NK-92 treated with Interleukin-12 subunit alpha and Interleukin-12 subunit beta, amount 100 ng/mL, for 24 hours (cell line): ENCODE measurements at regions not wholly inside any gene's neighbourhood (a gene's known extent, or its start where the extent isn't known, plus 50 kb on each side); places are given as distances from the start of the nearest gene placed in this dataset.
"Not testable (repeated sequence)": the region's sequence is repeated elsewhere in the genome, so short reads cannot be mapped to it uniquely, and the experiment has no call there.

Source experiments
- DNase-seq: peaks from one replicate; lab custom pipeline; 2025; lab: John Stamatoyannopoulos, UW

DNA sequence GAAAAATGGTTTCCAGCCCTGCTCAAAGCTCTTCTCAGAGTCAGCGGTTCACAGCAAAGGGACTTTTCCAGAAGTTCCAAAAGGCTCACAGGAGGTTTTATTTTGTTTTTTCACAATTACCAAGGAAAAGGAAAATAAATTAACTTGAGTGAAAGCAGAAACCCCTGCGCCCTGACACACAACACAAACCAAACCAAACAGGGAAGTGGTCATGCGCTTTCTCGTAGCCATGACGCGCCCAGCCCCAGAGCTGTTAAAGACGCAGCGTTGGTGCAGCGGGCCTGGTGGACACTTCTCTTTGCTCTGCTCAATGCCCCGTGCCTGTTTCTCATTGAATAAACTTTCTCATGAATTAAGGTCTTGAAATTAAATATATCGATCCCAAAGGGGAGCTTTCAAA is 134.4 kb upstream of the LYZL2 start:
- DNase-seq, result no peak

DNA sequence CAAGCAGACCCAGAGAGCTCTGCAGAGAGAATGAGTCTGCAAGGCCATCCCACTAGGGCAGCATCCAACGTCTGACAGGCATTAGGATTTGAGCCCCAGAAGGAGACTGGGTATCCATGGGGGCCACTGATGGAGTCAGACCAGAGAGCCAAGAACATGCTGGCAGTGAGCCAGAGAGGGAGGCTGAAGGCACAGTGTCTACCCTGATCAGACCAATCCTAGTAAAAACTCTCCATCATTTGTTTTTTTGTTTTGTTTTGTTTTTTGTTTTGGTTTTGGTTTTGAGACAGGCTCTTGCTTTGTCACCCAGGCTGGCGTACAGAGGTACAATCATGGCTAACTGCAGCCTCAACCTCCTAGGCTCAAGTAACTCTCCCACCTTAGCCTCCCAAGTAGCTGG is 133.1 kb upstream of the LYZL2 start:
- DNase-seq, result no peak

DNA sequence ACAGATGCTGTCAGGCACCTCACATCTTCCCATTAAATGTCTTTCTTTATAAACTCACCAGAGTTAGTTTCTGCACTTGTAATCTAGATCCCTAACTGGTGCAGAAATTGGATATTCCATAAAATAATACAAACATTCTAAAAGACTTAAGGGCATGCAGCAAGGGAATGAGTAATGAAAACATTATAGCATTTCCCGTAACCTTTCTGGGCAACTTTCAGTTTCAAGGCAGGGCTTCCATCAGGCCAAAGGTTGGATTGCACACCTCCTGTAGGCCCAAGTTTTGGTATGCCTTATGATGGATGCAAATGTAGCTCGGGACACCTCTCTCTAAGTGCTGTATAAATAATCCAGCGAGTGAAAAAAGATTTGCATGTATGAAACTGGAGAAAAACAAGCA is 129.9 kb upstream of the LYZL2 start:
- no peak for DNase-seq

- DNase-seq, result no peak
These were observed 128.8 kb upstream of the LYZL2 start for GRCh38 chr10:30758338-30758737.

GRCh38 chr10:30756896-30757295 is 127.3 kb upstream of the LYZL2 start:
- DNase-seq, result no peak

DNA sequence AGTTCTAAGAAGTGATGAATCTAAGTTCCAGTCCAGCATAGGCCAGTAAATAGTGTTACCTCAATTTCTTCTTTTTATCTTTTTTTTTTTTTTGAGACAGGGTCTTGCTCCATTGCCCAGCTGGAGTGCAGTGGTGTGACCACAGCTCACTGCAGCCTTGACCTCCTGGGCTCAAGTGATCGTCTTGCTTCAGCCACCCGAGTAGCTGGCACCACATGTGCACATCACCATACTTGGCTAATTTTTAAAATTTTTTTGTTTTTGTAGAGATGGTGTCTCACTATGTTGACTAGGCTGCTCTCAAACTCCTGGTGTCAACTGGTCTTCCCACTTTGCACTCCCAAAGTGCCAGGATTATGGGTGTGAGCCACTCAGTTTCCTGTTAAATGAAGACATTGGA is 126.6 kb upstream of the LYZL2 start:
- DNase-seq, result no peak

GRCh38 chr10:30755441-30755953 is 125.9 kb upstream of the LYZL2 start:
- DNase-seq, result no peak

DNA sequence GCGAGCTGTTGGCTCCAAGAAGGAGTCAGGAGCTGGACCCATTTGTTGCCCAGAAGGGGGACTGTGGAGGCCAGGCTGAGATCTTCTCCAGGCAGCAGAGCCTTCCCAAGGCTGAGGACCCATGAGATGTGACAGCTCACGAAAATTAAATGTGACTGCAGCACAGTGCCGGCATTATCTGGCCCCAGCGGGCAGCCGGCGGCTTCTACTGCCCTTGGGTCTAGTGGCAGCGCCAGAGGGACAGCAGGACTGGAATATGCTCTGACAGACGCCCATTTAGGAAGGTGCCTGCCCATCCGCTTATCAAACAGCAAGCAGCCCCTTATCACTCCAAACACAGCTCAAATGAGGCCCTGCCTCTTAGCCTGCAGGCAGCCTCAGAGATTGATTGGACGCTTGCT is 122.9 kb upstream of the LYZL2 start:
- no peak for DNase-seq

GRCh38 chr10:30751678-30752331 is 122.3 kb upstream of the LYZL2 start:
- DNase-seq, result peak; percentile 11

DNA sequence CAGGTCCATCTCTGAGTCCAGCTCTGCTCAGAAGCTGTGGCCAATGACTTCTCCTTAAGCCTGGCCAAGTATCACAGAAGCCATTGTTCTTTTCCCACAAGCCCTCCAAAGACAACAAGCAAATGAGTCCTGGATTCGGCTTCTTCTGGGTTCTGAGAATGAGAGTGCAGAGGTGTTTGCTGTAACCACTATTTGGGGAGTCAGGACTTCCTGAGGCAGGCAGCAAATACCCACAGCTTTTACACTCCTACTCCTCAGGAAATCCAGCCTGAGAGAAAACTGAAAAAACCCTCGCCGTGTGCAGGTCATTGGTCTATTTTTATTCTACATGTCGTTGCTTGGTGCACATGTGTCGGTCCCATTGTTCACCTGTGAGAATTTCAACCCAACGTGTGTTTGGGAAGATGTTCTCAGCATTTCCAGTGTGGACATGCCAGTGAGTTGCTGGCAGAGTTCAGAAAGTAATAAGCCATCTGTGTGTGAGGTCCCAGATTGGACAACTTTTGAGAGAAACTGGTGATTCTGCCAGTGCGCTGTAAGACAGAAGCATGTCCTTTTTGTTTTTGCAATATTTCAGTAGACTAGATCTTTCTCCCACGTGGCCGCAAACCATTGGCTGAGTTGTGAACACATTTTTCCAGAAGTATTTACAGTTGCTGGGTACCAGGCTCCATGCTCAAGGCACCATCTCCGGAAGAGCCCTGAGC is 121.6 kb upstream of the LYZL2 start:
- no peak for DNase-seq

GRCh38 chr10:30749385-30749784 is 119.8 kb upstream of the LYZL2 start:
- no peak for DNase-seq

DNA sequence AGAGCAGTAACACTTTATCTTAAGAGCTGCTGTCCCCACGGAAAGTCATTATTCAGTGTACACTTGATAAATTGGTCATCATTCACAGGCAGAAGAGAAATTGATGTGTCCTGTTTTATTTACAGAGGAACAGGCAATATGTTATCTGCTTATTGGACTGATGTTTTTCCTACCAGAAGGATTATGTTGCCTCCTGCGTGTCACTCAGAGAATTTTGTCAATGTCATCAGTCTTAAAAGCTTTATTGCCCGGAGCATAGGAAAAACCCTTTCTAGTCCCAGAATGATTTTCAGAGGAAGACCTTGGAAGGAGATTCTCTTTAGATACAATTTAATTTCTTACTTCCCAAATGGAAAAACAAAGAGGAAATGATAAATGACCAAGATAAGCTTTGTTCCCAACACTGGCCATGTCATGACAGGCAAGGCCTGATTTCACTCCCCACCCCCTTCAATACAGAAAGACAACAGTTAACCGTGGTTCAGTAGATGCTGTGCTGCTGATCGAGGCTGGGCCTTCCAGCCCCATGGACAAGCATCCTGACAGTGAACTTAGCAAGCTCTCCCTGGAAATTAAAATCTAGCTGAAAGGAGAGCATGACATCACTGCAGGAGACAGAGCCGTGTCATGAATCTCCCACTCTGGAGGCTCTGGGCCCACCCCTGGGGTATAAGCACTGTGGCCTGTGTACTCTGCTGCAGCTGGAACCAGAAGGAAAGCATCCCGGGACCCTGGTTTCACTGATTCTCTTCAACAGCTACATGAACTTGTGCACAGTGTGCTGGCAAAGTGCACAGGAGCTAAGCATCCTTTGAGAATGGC is 118.8 kb upstream of the LYZL2 start:
- DNase-seq, result no peak

- no peak for DNase-seq
These were observed 118.1 kb upstream of the LYZL2 start for GRCh38 chr10:30747633-30748032.

GRCh38 chr10:30745953-30746352 is 116.4 kb upstream of the LYZL2 start:
- no peak for DNase-seq

DNA sequence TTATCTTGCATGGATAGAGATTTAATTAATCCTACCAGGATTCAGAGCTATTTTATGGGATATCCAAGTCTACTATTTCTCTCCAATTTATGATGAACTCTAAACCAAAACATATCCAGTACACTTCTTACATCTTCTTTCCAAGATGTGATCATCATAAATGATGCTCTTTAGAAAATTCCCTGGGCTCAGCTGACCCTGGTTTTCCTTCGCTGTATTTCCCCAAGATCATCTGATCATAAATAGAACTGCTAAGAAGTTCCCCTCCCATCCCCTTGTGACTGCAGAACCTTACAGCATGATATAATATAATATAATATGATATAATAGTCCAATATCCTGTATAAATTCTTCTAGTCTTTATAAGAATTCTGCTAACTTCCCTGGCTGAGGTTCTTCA is 114.6 kb upstream of the LYZL2 start:
- DNase-seq, result no peak

DNA sequence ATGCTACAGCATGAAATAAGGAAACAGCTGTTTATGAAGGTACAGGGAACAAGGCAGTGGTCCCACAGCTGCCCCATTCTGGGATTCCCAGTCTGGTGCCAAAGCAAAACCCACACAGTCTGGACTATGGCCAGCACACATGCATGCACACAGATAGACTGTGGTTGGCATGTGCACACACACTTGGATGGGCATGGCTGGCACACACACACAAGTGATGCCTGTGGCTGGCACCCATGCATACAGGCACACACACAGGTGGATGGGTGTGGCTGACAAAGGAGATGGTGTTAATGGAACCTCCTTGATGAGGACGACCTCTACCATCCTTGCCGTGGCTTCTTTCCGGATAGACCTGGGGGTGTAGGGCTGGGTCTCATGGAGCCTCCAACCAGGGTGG is 114.0 kb upstream of the LYZL2 start:
- DNase-seq, result no peak

GRCh38 chr10:30742471-30742870 is 112.9 kb upstream of the LYZL2 start:
- no peak for DNase-seq

DNA sequence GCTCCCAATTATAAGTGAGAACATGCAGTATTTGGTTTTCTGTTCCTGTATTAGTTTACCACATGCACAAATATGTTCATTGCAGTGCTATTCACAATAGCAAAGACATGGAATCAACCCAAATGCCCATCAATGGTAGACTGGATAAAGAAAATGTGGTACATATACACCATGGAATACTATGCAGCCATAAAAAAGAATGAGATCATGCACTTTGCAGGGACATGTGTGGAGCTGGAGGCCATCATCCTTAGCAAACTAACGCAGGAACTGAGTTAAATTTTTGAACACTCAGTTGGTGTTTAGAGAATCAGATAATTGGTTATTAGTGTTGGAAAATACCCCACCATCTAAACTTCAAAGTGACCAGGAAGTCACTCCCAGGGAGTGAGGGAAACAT is 111.2 kb upstream of the LYZL2 start:
- DNase-seq, result not testable (repeated sequence)

- DNase-seq, result no peak
These were observed 108.9 kb upstream of the LYZL2 start for GRCh38 chr10:30738416-30738815.

DNA sequence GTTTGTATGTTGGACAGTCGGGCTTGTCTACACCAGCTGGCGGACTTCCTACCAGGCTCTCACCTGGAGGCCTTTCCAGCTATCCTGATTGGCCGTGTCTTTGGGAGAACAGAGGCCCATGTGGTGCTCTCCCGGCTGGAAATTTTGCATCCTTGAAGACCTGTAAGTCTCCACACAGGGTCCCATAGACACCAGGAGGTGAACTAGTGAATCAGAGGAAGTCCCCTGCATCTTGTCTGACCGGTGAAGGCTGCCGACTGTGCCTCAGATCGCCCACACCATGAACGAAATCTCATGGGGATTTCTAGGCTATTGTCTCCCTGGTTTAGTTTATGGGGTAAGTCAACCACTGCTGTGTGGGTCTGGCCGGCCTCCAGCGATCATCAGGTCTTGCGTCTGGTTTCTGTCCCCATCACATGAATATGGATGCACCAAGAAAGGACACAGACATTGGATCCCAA is 108.4 kb upstream of the LYZL2 start:
- no peak for DNase-seq

- DNase-seq, result no peak
These were observed 107.2 kb upstream of the LYZL2 start for GRCh38 chr10:30736685-30737232.

GRCh38 chr10:30734901-30735300 is 105.3 kb upstream of the LYZL2 start:
- no peak for DNase-seq
